ENCODE measurements at regions not wholly inside any gene's neighbourhood (a gene's known extent, or its start where the extent isn't known, plus 50 kb on each side); places are given as distances from the start of the nearest gene placed in this dataset.

DNA sequence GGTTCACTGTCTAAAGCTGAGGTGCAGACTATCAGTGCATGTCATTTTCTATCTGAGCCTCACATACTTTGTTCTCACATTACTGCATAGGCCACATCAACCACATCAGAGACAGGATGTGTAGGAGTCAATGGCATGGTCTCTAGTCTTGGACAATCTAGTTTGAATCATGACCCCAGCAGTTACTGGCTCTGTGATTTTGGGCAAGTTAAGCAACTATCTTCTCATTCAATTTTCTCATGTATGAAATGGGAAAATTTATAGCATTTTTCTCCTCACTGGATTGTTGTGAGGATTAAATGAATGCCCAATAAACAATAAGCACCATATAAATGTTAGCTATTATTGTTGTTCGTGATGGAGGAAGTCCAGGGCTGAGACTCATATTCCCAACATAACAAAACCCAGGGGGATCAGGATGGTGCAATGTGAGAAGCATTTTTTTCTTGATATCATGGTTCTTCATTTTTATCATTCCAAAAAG lies 432.6 kb downstream of the LRIG3 start:
- POLR2A ChIA-PET: no interaction called here
- H2AFZ ChIP-seq (ENCODE audit: insufficient read depth, low read depth, low read length, poor library complexity, severe bottlenecking): no peak overlapping the region
- DNase-seq (no peak), ATAC-seq (ENCODE audit: low read depth) (no peak)
- no peaks in the 10 kb centered on the region for H3K36me3 ChIP-seq (replicated peaks in 1 of 2; ENCODE audit: control extremely low read depth in 1 of 2, control insufficient read depth in 1 of 2, extremely low read depth in 1 of 2, insufficient read depth in 2 of 2, low read length in 1 of 2)
- no peaks in the 10 kb centered on the region for H3K4me1 ChIP-seq (ENCODE audit: control insufficient read depth in 2 of 2, insufficient read depth in 2 of 2, low read length in 2 of 2)
- H3K9ac ChIP-seq (ENCODE audit: low read length): no peak overlapping the region
- no peak overlapping the region for H3K27ac ChIP-seq (ENCODE audit: low read length in 2 of 2)
- intact Hi-C loops (cut with micrococcal nuclease): no loop called here
- H3K79me2 ChIP-seq (ENCODE audit: control insufficient read depth, insufficient read depth, low read length): no peaks in the 10 kb centered on the region
- H3K27me3 Mint-ChIP-seq: no peaks in the 10 kb centered on the region
- no peak overlapping the region for H3K4me3 ChIP-seq (ENCODE audit: control extremely low read depth in 1 of 5, extremely low read depth in 1 of 5, insufficient read depth in 1 of 5, low read depth in 2 of 5, low read length in 4 of 5)
- H3K4me1 Mint-ChIP-seq: no peaks in the 10 kb centered on the region
- H3K9me3 ChIP-seq (ENCODE audit: control extremely low read depth in 1 of 3, control insufficient read depth in 2 of 3, insufficient read depth in 1 of 3, low read length in 2 of 3): no peaks in the 10 kb centered on the region
- no peaks in the 10 kb centered on the region for H4K20me1 ChIP-seq (ENCODE audit: control insufficient read depth, insufficient read depth, low read length, poor library complexity, severe bottlenecking)
- H3K4me3 Mint-ChIP-seq: no peak overlapping the region
- H3K27ac Mint-ChIP-seq: no peak overlapping the region
- no peak overlapping the region for H3K4me2 ChIP-seq (replicated peaks; ENCODE audit: low read depth, low read length, poor library complexity, severe bottlenecking)
- H3K9me3 Mint-ChIP-seq (ENCODE audit: insufficient read depth): no peaks in the 10 kb centered on the region
- H3K27me3 ChIP-seq (replicated peaks in 1 of 4; ENCODE audit: control extremely low read depth in 1 of 4, control insufficient read depth in 3 of 4, insufficient read depth in 4 of 4, low read length in 3 of 4): no peaks in the 10 kb centered on the region
- TF ChIP-seq, protein P1, sequence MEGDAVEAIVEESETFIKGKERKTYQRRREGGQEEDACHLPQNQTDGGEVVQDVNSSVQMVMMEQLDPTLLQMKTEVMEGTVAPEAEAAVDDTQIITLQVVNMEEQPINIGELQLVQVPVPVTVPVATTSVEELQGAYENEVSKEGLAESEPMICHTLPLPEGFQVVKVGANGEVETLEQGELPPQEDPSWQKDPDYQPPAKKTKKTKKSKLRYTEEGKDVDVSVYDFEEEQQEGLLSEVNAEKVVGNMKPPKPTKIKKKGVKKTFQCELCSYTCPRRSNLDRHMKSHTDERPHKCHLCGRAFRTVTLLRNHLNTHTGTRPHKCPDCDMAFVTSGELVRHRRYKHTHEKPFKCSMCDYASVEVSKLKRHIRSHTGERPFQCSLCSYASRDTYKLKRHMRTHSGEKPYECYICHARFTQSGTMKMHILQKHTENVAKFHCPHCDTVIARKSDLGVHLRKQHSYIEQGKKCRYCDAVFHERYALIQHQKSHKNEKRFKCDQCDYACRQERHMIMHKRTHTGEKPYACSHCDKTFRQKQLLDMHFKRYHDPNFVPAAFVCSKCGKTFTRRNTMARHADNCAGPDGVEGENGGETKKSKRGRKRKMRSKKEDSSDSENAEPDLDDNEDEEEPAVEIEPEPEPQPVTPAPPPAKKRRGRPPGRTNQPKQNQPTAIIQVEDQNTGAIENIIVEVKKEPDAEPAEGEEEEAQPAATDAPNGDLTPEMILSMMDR (IDR thresholded peaks at IDR 0.05): no peak
- no peak for TF ChIP-seq EZH2 (IDR thresholded peaks at IDR 0.05; ENCODE audit: borderline replicate concordance, insufficient read depth, low read depth, low read length, poor library complexity, severe bottlenecking)
- CTCF ChIA-PET: no interaction called here
- WGBS (ENCODE audit: insufficient coverage): no CpG with 5 or more reads among the region's 1 CpG

DNA sequence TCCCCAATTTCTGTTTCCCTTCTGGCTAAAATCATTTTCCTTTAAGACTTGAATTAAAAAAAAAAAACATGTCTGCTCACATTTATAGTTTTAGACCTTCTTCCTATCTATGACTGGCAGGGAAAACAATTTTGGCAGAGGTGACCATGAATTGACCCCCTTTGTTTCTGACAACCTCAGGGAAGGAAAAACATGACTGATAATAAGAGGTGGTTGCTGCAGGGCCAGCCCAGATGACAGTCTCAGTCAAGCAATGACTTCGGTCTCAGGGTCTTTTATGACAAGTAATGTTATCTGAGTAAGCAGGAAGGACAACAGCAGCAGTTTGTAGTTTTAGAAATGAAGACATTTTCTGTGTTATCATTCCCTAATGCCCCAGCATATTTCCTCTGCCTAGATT lies 430.9 kb downstream of the LRIG3 start:
- Histone ChIP-seq H3K4me2 (replicated peaks; ENCODE audit: low read depth, low read length, poor library complexity, severe bottlenecking) (no peak overlapping the region), H3K27me3 (replicated peaks in 1 of 4; ENCODE audit: control extremely low read depth in 1 of 4, control insufficient read depth in 3 of 4, insufficient read depth in 4 of 4, low read length in 3 of 4) (no peaks in the 10 kb centered on the region), H3K27ac (ENCODE audit: low read length in 2 of 2) (no peak overlapping the region), H3K36me3 (replicated peaks in 1 of 2; ENCODE audit: control extremely low read depth in 1 of 2, control insufficient read depth in 1 of 2, extremely low read depth in 1 of 2, insufficient read depth in 2 of 2, low read length in 1 of 2) (no peaks in the 10 kb centered on the region), H2AFZ (ENCODE audit: insufficient read depth, low read depth, low read length, poor library complexity, severe bottlenecking) (no peak overlapping the region), H3K4me3 (ENCODE audit: control extremely low read depth in 1 of 5, extremely low read depth in 1 of 5, insufficient read depth in 1 of 5, low read depth in 2 of 5, low read length in 4 of 5) (no peak overlapping the region), H4K20me1 (ENCODE audit: control insufficient read depth, insufficient read depth, low read length, poor library complexity, severe bottlenecking) (no peaks in the 10 kb centered on the region), H3K9me3 (ENCODE audit: control extremely low read depth in 1 of 3, control insufficient read depth in 2 of 3, insufficient read depth in 1 of 3, low read length in 2 of 3) (no peaks in the 10 kb centered on the region), H3K79me2 (ENCODE audit: control insufficient read depth, insufficient read depth, low read length) (no peaks in the 10 kb centered on the region), H3K4me1 (ENCODE audit: control insufficient read depth in 2 of 2, insufficient read depth in 2 of 2, low read length in 2 of 2) (no peaks in the 10 kb centered on the region), H3K9ac (ENCODE audit: low read length) (no peak overlapping the region)
- H3K9me3 Mint-ChIP-seq (ENCODE audit: insufficient read depth): no peaks in the 10 kb centered on the region
- WGBS (ENCODE audit: insufficient coverage): no CpG with 5 or more reads among the region's 1 CpG
- intact Hi-C loops (cut with micrococcal nuclease): no loop called here
- no peak for DNase-seq
- CTCF ChIA-PET: no interaction called here
- POLR2A ChIA-PET: no interaction called here
- H3K27me3 Mint-ChIP-seq: no peaks in the 10 kb centered on the region
- H3K27ac Mint-ChIP-seq: no peak overlapping the region
- no peaks in the 10 kb centered on the region for H3K4me1 Mint-ChIP-seq
- no peak for TF ChIP-seq EZH2 (IDR thresholded peaks at IDR 0.05; ENCODE audit: borderline replicate concordance, insufficient read depth, low read depth, low read length, poor library complexity, severe bottlenecking)
- TF ChIP-seq, protein P1 (IDR thresholded peaks at IDR 0.05): no peak
- no peak overlapping the region for H3K4me3 Mint-ChIP-seq
- ATAC-seq (ENCODE audit: low read depth): no peak

Measured in B cell (primary cell).